Suprapubic skin (tissue), 4 donors: ENCODE measurements at regions not wholly inside any gene's neighbourhood (a gene's known extent, or its start where the extent isn't known, plus 50 kb on each side); places are given as distances from the start of the nearest gene placed in this dataset.

Experiments used
- CTCF ChIP-seq, 2 donors: fragments of 200-600 bp in 1 of 2; fragments of 450-650 bp in 1 of 2; sonication (generic) in 1 of 2; IDR thresholded peaks; one replicate each; pipeline ENCODE4 v1.5.1; 2016 to 2019; ENCODE audit warnings: antibody characterized with exemption in 2 of 2, mild to moderate bottlenecking in 1 of 2, moderate library complexity in 1 of 2
- EP300 ChIP-seq: sonication (generic); formaldehyde crosslinking; IDR thresholded peaks from one replicate; pipeline ENCODE4 v1.6.1; 2017; ENCODE audit warnings: antibody characterized with exemption
- POLR2A ChIP-seq, 2 donors: fragments of 450-650 bp; IDR thresholded peaks; one replicate each; pipeline ENCODE4 v1.6.1; 2017; ENCODE audit warnings: antibody characterized with exemption in 2 of 2, mild to moderate bottlenecking in 2 of 2, moderate library complexity in 2 of 2
- POLR2AphosphoS5 ChIP-seq, 3 donors: sonication (generic); formaldehyde crosslinking; IDR thresholded peaks; one replicate each; pipeline ENCODE4 v1.6.1; 2017; ENCODE audit warnings: antibody characterized with exemption in 3 of 3

GRCh38 chr7:52146871-52147634, 830.4 kb upstream of the COBL start:
- TF ChIP-seq POLR2A (IDR thresholded peaks at IDR 0.05): no peak
- TF ChIP-seq CTCF (IDR thresholded peaks at IDR 0.05): no peak
- TF ChIP-seq EP300: no peak
- no peak for TF ChIP-seq POLR2AphosphoS5 (IDR thresholded peaks at IDR 0.05)
